H1 (cell line): ENCODE measurements at regions not wholly inside any gene's neighbourhood (a gene's known extent, or its start where the extent isn't known, plus 50 kb on each side); places are given as distances from the start of the nearest gene placed in this dataset.

Source experiments
- CTCF ChIA-PET: fragments of 300-600 bp; sonication (Branson Sonifier 250); formaldehyde crosslinking; loops from one replicate; lab custom pipeline; 2021; ENCODE audit not compliant: partially characterized antibody; lab: Charles Lee
- POLR2A ChIA-PET: fragments of 300-600 bp; sonication (Branson Sonifier 250); formaldehyde crosslinking; loops from one replicate; lab custom pipeline; 2021; ENCODE audit warnings: inconsistent platforms; ENCODE audit not compliant: partially characterized antibody; lab: Charles Lee
- DNase-seq, 2 experiments: peaks; one replicate each; pipeline versions ENCODE4 v3.0.0 to v3.0.0-alpha.2; 2010 to 2022; ENCODE audit warnings: low spot score in 2 of 2, low read depth in 1 of 2, mixed read lengths in 1 of 2
- FAIRE-seq: peaks from 2 replicates; lab custom pipeline; 2011; peaks lifted over from hg19 to GRCh38; lab: Jason Lieb, UNC
- H2AFZ ChIP-seq: 2 replicates; pipeline ENCODE4 v1.8.1; 2012; ENCODE audit warnings: low read length, inconsistent platforms
- H2AK5ac ChIP-seq: 2 replicates; pipeline ENCODE4 v1.6.1; 2013; ENCODE audit warnings: low read depth, low read length
- H2BK120ac ChIP-seq: replicated peaks from 2 replicates; pipeline ENCODE3; 2013; ENCODE audit warnings: low read depth, low read length, inconsistent platforms
- H2BK12ac ChIP-seq: 2 replicates; pipeline ENCODE4 v1.6.1; 2013; ENCODE audit warnings: low read depth, low read length
- H2BK15ac ChIP-seq: 2 replicates; pipeline ENCODE4 v1.6.1; 2013; ENCODE audit warnings: low read length
- H2BK20ac ChIP-seq: 2 replicates; pipeline ENCODE4 v1.6.1; 2013; ENCODE audit warnings: low read length
- H2BK5ac ChIP-seq: 2 replicates; pipeline ENCODE4 v1.6.1; 2013; ENCODE audit warnings: low read depth, low read length
- H3K14ac ChIP-seq: 2 replicates; pipeline ENCODE4 v1.6.1; 2013; ENCODE audit warnings: inconsistent platforms; ENCODE audit not compliant: insufficient read length
- H3K18ac ChIP-seq: 2 replicates; pipeline ENCODE4 v1.6.1; 2013; ENCODE audit warnings: low read length; ENCODE audit errors: extremely low read depth
- H3K23ac ChIP-seq: 2 replicates; pipeline ENCODE4 v1.6.1; 2013; ENCODE audit warnings: inconsistent platforms; ENCODE audit not compliant: insufficient read length
- H3K23me2 ChIP-seq: 2 replicates; pipeline ENCODE4 v1.6.1; 2013; ENCODE audit warnings: low read depth, low read length
- H3K27ac ChIP-seq: 2 replicates; pipeline ENCODE4 v1.6.1; 2011; ENCODE audit warnings: low read depth, low read length, inconsistent platforms
- H3K27me3 ChIP-seq, 4 experiments: replicated peaks in 1 of 4; 1 replicate in 1 of 4; 2 replicates in 3 of 4; pipeline versions ENCODE4 v1.6.1 to v1.8.1; 2011 to 2013; ENCODE audit warnings: low read length in 3 of 4, mild to moderate bottlenecking in 3 of 4, inconsistent platforms in 2 of 4, mixed read lengths in 2 of 4, moderate library complexity in 1 of 4; ENCODE audit not compliant: control insufficient read depth in 3 of 4, insufficient read depth in 3 of 4; ENCODE audit errors: extremely low read depth in 1 of 4
- H3K36me3 ChIP-seq, 4 experiments: 2 replicates each; pipeline versions ENCODE4 v1.6.1 to v1.8.1; 2011 to 2013; ENCODE audit warnings: mild to moderate bottlenecking in 4 of 4, low read length in 3 of 4, moderate library complexity in 2 of 4, control low read depth in 1 of 4, inconsistent platforms in 1 of 4; ENCODE audit not compliant: insufficient read depth in 4 of 4, control insufficient read depth in 2 of 4
- H3K4ac ChIP-seq: replicated peaks from 2 replicates; pipeline ENCODE3; 2013; ENCODE audit warnings: low read length, low read depth, mixed read lengths, inconsistent platforms; ENCODE audit not compliant: insufficient read length
- H3K4me1 ChIP-seq, 4 experiments: replicated peaks in 1 of 4; 1 replicate in 1 of 4; 2 replicates in 3 of 4; pipeline versions ENCODE4 v1.6.1 to v1.8.1; 2011 to 2013; ENCODE audit warnings: low read length in 3 of 4, inconsistent platforms in 2 of 4, mixed read lengths in 1 of 4; ENCODE audit not compliant: insufficient read depth in 4 of 4, control insufficient read depth in 3 of 4
- H3K4me2 ChIP-seq, 2 experiments: 2 replicates each; pipeline versions ENCODE4 v1.6.1 to v1.8.1; 2011 to 2013; ENCODE audit warnings: low read depth in 2 of 2, low read length in 2 of 2, control low read depth in 1 of 2, inconsistent platforms in 1 of 2, mild to moderate bottlenecking in 1 of 2; ENCODE audit not compliant: insufficient read depth in 1 of 2
- H3K4me3 ChIP-seq, 4 experiments: fragments of 200-600, 300-600 bp in 1 of 4; sonication (generic), shearing (Covaris generic), sonication (Bioruptor Twin) in 1 of 4; 2 replicates each; pipeline versions ENCODE4 v1.5.1 to v1.8.1; 2011 to 2016; ENCODE audit warnings: low read length in 4 of 4, low read depth in 3 of 4, control low read depth in 2 of 4, inconsistent platforms in 2 of 4, mild to moderate bottlenecking in 2 of 4, mixed read lengths in 1 of 4, moderate library complexity in 1 of 4; ENCODE audit not compliant: insufficient read depth in 2 of 4; ENCODE audit errors: extremely low read depth in 1 of 4
- H3K56ac ChIP-seq: replicated peaks from 2 replicates; pipeline ENCODE3; 2013; ENCODE audit warnings: low read depth, mild to moderate bottlenecking, mixed read lengths, low read length, inconsistent platforms; ENCODE audit not compliant: insufficient read length
- H3K79me1 ChIP-seq: 2 replicates; pipeline ENCODE4 v1.6.1; 2013; ENCODE audit warnings: low read depth, low read length, control low read depth
- H3K79me2 ChIP-seq, 2 experiments: 2 replicates each; pipeline versions ENCODE4 v1.6.1 to v1.8.1; 2012 to 2013; ENCODE audit warnings: low read length in 2 of 2, mild to moderate bottlenecking in 2 of 2, inconsistent platforms in 1 of 2; ENCODE audit not compliant: insufficient read depth in 2 of 2, control insufficient read depth in 1 of 2
- H3K9ac ChIP-seq, 4 experiments: replicated peaks in 1 of 4; 1 replicate in 1 of 4; 2 replicates in 3 of 4; pipeline versions ENCODE4 v1.6.1 to v1.8.1; 2011 to 2013; ENCODE audit warnings: low read depth in 3 of 4, low read length in 3 of 4, control low read depth in 2 of 4, mild to moderate bottlenecking in 2 of 4, moderate library complexity in 2 of 4, inconsistent platforms in 1 of 4; ENCODE audit errors: extremely low read depth in 1 of 4
- H3K9me3 ChIP-seq, 2 experiments: 2 replicates each; pipeline versions ENCODE4 v1.6.1 to v1.8.1; 2012 to 2013; ENCODE audit warnings: mild to moderate bottlenecking in 2 of 2, moderate library complexity in 2 of 2, control low read depth in 1 of 2, inconsistent platforms in 1 of 2, low read depth in 1 of 2, low read length in 1 of 2, mixed read lengths in 1 of 2; ENCODE audit not compliant: insufficient read depth in 2 of 2
- H4K20me1 ChIP-seq, 2 experiments: replicated peaks in 1 of 2; 2 replicates each; pipeline versions ENCODE3 to v1.8.1; 2011 to 2013; ENCODE audit warnings: inconsistent platforms in 2 of 2, low read length in 2 of 2, mild to moderate bottlenecking in 1 of 2; ENCODE audit not compliant: insufficient read depth in 2 of 2, control insufficient read depth in 1 of 2
- H4K5ac ChIP-seq: 2 replicates; pipeline ENCODE4 v1.6.1; 2013; ENCODE audit warnings: low read length, low read depth, mixed read lengths, inconsistent platforms; ENCODE audit not compliant: insufficient read length
- H4K8ac ChIP-seq: 2 replicates; pipeline ENCODE4 v1.8.0; 2013; ENCODE audit warnings: mild to moderate bottlenecking, moderate library complexity, low read length, inconsistent platforms; ENCODE audit not compliant: insufficient read depth; ENCODE audit errors: extremely low read depth
- H4K91ac ChIP-seq: replicated peaks from 2 replicates; pipeline ENCODE3; 2013; ENCODE audit warnings: low read length, mixed read lengths, inconsistent platforms; ENCODE audit not compliant: insufficient read length
- CHD1 ChIP-seq: IDR thresholded peaks from 2 replicates; pipeline ENCODE4 v1.6.1; 2012; ENCODE audit warnings: low read depth, low read length, improper control_type of control experiment
- GABPA ChIP-seq: IDR thresholded peaks from 2 replicates; pipeline ENCODE4 v1.6.1; 2011; ENCODE audit warnings: mild to moderate bottlenecking, low read length, moderate library complexity, borderline replicate concordance; ENCODE audit not compliant: insufficient read depth
- GTF2F1 ChIP-seq: IDR thresholded peaks from 2 replicates; pipeline ENCODE4 v1.6.1; 2012; ENCODE audit warnings: low read depth, low read length, improper control_type of control experiment, borderline replicate concordance
- JUND ChIP-seq: IDR thresholded peaks from 2 replicates; pipeline ENCODE4 v1.6.1; 2011; ENCODE audit warnings: mild to moderate bottlenecking, improper control_type of control experiment, low read length
- NANOG ChIP-seq: IDR thresholded peaks from 2 replicates; pipeline ENCODE4 v1.6.1; 2011; ENCODE audit warnings: low read length, low read depth, mild to moderate bottlenecking, inconsistent platforms; ENCODE audit not compliant: insufficient read depth, poor library complexity, severe bottlenecking
- POLR2AphosphoS5 ChIP-seq: IDR thresholded peaks from 2 replicates; pipeline ENCODE4 v1.6.1; 2011; ENCODE audit warnings: low read depth, low read length
- TCF12 ChIP-seq: IDR thresholded peaks from 2 replicates; pipeline ENCODE4 v1.6.1; 2011; ENCODE audit warnings: low read depth, mild to moderate bottlenecking, low read length
- YY1 ChIP-seq: IDR thresholded peaks from 2 replicates; pipeline ENCODE4 v1.6.1; 2011; ENCODE audit warnings: low read depth, mild to moderate bottlenecking, low read length
- ZNF274 ChIP-seq: IDR thresholded peaks from 2 replicates; pipeline ENCODE4 v1.7.0; 2012; ENCODE audit warnings: low read length, borderline replicate concordance; ENCODE audit errors: extremely low read depth
- WGBS, 2 experiments: shearing (Covaris generic) in 1 of 2; methylation state at CpG; one replicate each; pipeline versions ENCODE4 v1.1.6 to v1.1.7; 2013 to 2015; ENCODE audit warnings: low lambda C conversion rate in 2 of 2, mixed read lengths in 2 of 2, inconsistent platforms in 1 of 2, low coverage in 1 of 2, missing lambda C conversion rate in 1 of 2; ENCODE audit not compliant: insufficient replicate concordance in 2 of 2, insufficient coverage in 1 of 2, insufficient read length in 1 of 2; ENCODE audit errors: extremely low coverage in 1 of 2, missing lambda C conversion rate in 1 of 2; 5-methylcytosine and 5-hydroxymethylcytosine counted together
- TF ChIP-seq, protein P1 (sequence below): IDR thresholded peaks from 2 replicates; pipeline ENCODE4 v1.6.1; 2011; ENCODE audit warnings: low read length, improper control_type of control experiment
- TF ChIP-seq, protein P2 (sequence below), 3 experiments: IDR thresholded peaks; 1 replicate in 2 of 3; 2 replicates in 1 of 3; pipeline versions ENCODE4 v1.5.1 to v1.6.1; 2011; ENCODE audit warnings: low read length in 3 of 3, mild to moderate bottlenecking in 3 of 3, inconsistent platforms in 2 of 3, low read depth in 1 of 3, moderate library complexity in 1 of 3; ENCODE audit not compliant: insufficient read depth in 1 of 3; ENCODE audit errors: control extremely low read depth in 1 of 3

- H3K27me3 ChIP-seq: no peaks in the 10 kb centered on the region
- H4K5ac ChIP-seq: no peak overlapping the region
- no peak overlapping the region for H3K9ac ChIP-seq
- CTCF ChIA-PET: interaction anchor here (0.6 to 1.1 kb wide), 2 partner anchors 294 to 631 kb away, joined by 3 read pairs; no protein-coding TSS in a partner anchor
- no peak overlapping the region for H3K4me2 ChIP-seq
- no peak overlapping the region for H3K4me3 ChIP-seq
- no peak overlapping the region for H2BK120ac ChIP-seq
- no peak overlapping the region for H4K8ac ChIP-seq
- no peak overlapping the region for H3K56ac ChIP-seq
- POLR2A ChIA-PET: no interaction called here
- H3K18ac ChIP-seq: no peak overlapping the region
- no peak overlapping the region for H4K91ac ChIP-seq
- no peak overlapping the region for H2BK15ac ChIP-seq
- FAIRE-seq (no peak), DNase-seq (no peak)
- no peak overlapping the region for H3K23ac ChIP-seq
- peaks cover 0 to 7% (median 6%) of the 10 kb centered on the region in 4 experiments; a peak in 4 of 7 replicates for H3K4me1 ChIP-seq
- H3K36me3 ChIP-seq: no peaks in the 10 kb centered on the region
- no peak overlapping the region for H2AFZ ChIP-seq
- H3K27ac ChIP-seq: no peak overlapping the region
- H3K23me2 ChIP-seq: no peaks in the 10 kb centered on the region
- H2BK5ac ChIP-seq: no peak overlapping the region
- no peak overlapping the region for H3K4ac ChIP-seq
- no peak overlapping the region for H2BK12ac ChIP-seq
- H2BK20ac ChIP-seq: no peak overlapping the region
- no peak overlapping the region for H3K14ac ChIP-seq
- H3K9me3 ChIP-seq: no peaks in the 10 kb centered on the region
- 87% methylated on average over 6 of the region's 6 CpGs; no CpG with 5 or more reads in 1 of the 2 experiments for WGBS, 2 experiments
- H4K20me1 ChIP-seq: no peaks in the 10 kb centered on the region
- H3K79me2 ChIP-seq: no peaks in the 10 kb centered on the region
- H3K79me1 ChIP-seq: no peaks in the 10 kb centered on the region; the same call in 1 of the 2 replicates
- no peak overlapping the region for H2AK5ac ChIP-seq
- TF ChIP-seq JUND (no peak), GTF2F1 (no peak), POLR2AphosphoS5 (no peak), GABPA (no peak), ZNF274 (no peak), YY1 (no peak), NANOG (no peak), TCF12 (no peak), CHD1 (no peak)
- TF ChIP-seq, protein P1, sequence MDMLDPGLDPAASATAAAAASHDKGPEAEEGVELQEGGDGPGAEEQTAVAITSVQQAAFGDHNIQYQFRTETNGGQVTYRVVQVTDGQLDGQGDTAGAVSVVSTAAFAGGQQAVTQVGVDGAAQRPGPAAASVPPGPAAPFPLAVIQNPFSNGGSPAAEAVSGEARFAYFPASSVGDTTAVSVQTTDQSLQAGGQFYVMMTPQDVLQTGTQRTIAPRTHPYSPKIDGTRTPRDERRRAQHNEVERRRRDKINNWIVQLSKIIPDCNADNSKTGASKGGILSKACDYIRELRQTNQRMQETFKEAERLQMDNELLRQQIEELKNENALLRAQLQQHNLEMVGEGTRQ: no peak
- TF ChIP-seq, protein P2, sequence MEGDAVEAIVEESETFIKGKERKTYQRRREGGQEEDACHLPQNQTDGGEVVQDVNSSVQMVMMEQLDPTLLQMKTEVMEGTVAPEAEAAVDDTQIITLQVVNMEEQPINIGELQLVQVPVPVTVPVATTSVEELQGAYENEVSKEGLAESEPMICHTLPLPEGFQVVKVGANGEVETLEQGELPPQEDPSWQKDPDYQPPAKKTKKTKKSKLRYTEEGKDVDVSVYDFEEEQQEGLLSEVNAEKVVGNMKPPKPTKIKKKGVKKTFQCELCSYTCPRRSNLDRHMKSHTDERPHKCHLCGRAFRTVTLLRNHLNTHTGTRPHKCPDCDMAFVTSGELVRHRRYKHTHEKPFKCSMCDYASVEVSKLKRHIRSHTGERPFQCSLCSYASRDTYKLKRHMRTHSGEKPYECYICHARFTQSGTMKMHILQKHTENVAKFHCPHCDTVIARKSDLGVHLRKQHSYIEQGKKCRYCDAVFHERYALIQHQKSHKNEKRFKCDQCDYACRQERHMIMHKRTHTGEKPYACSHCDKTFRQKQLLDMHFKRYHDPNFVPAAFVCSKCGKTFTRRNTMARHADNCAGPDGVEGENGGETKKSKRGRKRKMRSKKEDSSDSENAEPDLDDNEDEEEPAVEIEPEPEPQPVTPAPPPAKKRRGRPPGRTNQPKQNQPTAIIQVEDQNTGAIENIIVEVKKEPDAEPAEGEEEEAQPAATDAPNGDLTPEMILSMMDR (IDR thresholded peaks at IDR 0.05; ENCODE audit: control extremely low read depth in 1 of 3, insufficient read depth in 1 of 3, low read depth in 1 of 3, low read length in 3 of 3): no peak
Measured at GRCh38 chr10:78758176-78758575, 310.6 kb upstream of the ZMIZ1 start.
